BE2C (cell line): ENCODE measurements at regions not wholly inside any gene's neighbourhood (a gene's known extent, or its start where the extent isn't known, plus 50 kb on each side); places are given as distances from the start of the nearest gene placed in this dataset.
"Not testable (repeated sequence)": the region's sequence is repeated elsewhere in the genome, so short reads cannot be mapped to it uniquely, and the experiment has no call there.

Experiments used
- DNase-seq: peaks from one replicate; pipeline ENCODE4 v3.0.0-alpha.2; 2020
- H3K27me3 ChIP-seq: fragments of 250-450 bp; sonication (Bioruptor Pico); 2 replicates; pipeline ENCODE4 v1.5.1; 2020; ENCODE audit warnings: mild to moderate bottlenecking
- H3K36me3 ChIP-seq: fragments of 250-450 bp; sonication (Bioruptor Pico); 2 replicates; pipeline ENCODE4 v1.5.1; 2020; ENCODE audit warnings: mild to moderate bottlenecking
- H3K4me1 ChIP-seq: fragments of 250-450 bp; sonication (Bioruptor Pico); 2 replicates; pipeline ENCODE4 v1.5.1; 2020
- H3K4me3 ChIP-seq: 2 replicates; pipeline ENCODE4 v1.5.1; 2011; ENCODE audit warnings: low read depth, low read length
- H3K9me3 ChIP-seq: fragments of 250-450 bp; sonication (Bioruptor Pico); 2 replicates; pipeline ENCODE4 v1.5.1; 2020
- TF ChIP-seq, protein P1 (sequence below): IDR thresholded peaks from 2 replicates; pipeline ENCODE4 v1.5.1; 2012; ENCODE audit warnings: mild to moderate bottlenecking, low read depth, low read length

DNA sequence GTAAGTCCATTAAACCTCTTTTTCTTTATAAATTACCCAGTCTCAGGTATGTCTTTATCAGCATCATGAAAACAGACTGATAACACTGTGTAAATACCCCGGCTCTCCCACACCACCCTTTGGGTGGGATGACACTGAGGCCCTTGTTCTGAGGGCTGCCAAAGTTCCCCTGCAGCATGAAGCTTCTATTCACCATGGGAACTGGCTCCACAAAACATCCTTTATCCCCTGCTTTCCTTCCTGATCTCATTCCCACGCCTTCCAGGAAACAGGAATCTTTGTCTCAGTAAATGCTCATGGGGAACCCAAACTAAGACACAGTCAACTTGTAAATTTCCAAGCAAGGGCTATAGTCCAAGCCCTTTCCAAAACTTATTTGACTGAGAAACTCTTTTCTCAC lies 88.4 kb downstream of the ABCC12 start:
- H3K4me1 ChIP-seq, result no peaks in the 10 kb centered on the region
- no peaks in the 10 kb centered on the region for H3K9me3 ChIP-seq
- no peaks in the 10 kb centered on the region for H3K27me3 ChIP-seq
- no peak for DNase-seq
- H3K36me3 ChIP-seq, result no peaks in the 10 kb centered on the region
- TF ChIP-seq, protein P1, sequence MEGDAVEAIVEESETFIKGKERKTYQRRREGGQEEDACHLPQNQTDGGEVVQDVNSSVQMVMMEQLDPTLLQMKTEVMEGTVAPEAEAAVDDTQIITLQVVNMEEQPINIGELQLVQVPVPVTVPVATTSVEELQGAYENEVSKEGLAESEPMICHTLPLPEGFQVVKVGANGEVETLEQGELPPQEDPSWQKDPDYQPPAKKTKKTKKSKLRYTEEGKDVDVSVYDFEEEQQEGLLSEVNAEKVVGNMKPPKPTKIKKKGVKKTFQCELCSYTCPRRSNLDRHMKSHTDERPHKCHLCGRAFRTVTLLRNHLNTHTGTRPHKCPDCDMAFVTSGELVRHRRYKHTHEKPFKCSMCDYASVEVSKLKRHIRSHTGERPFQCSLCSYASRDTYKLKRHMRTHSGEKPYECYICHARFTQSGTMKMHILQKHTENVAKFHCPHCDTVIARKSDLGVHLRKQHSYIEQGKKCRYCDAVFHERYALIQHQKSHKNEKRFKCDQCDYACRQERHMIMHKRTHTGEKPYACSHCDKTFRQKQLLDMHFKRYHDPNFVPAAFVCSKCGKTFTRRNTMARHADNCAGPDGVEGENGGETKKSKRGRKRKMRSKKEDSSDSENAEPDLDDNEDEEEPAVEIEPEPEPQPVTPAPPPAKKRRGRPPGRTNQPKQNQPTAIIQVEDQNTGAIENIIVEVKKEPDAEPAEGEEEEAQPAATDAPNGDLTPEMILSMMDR, result no peak
- no peak overlapping the region for H3K4me3 ChIP-seq

DNA sequence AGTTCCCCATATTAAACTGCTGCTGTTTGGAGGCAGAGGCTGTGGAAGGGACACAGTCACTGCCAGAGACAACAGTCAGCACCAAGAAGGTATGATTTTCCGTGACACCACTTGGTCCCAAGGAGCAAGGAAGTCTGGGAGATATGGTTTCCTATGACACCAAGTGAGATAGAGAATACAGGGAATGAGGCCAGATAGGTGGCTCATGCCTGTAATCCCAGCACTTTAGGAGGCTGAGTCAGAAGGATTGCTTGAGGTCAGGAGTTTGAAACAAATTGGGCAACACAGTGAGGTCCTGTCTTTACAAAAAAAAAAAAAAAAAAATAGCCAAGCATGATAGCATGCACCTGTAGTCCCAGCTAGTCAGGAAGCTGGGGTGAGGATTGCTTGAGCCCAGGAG lies 90.8 kb downstream of the ABCC12 start:
- TF ChIP-seq, protein P1, result no peak
- H3K4me1 ChIP-seq, result no peaks in the 10 kb centered on the region
- no peaks in the 10 kb centered on the region for H3K27me3 ChIP-seq
- H3K36me3 ChIP-seq, result no peaks in the 10 kb centered on the region
- no peak overlapping the region for H3K4me3 ChIP-seq
- DNase-seq, result no peak
- no peaks in the 10 kb centered on the region for H3K9me3 ChIP-seq

DNA sequence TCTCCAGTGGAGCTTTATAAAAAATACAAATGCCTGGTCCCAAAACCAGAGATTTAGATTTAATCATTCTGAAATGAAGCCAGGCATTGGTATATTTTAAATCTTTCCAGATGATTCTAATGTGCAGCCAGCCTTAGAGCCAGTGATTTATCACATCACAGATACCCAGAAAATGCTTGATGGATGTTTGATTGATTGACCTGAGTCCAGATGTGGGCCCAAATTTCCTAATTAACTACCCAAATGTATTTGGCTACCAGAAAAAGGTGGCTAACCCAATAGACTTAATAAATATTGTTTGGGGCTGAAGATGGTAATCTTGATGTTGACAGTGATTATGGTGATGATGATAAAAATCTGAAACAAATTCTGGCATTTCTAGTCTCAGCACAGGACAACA lies 93.1 kb downstream of the ABCC12 start:
- no peak overlapping the region for H3K4me3 ChIP-seq
- no peaks in the 10 kb centered on the region for H3K27me3 ChIP-seq
- TF ChIP-seq, protein P1, result no peak
- H3K36me3 ChIP-seq, result no peaks in the 10 kb centered on the region
- H3K4me1 ChIP-seq, result no peaks in the 10 kb centered on the region
- no peak for DNase-seq
- no peaks in the 10 kb centered on the region for H3K9me3 ChIP-seq

DNA sequence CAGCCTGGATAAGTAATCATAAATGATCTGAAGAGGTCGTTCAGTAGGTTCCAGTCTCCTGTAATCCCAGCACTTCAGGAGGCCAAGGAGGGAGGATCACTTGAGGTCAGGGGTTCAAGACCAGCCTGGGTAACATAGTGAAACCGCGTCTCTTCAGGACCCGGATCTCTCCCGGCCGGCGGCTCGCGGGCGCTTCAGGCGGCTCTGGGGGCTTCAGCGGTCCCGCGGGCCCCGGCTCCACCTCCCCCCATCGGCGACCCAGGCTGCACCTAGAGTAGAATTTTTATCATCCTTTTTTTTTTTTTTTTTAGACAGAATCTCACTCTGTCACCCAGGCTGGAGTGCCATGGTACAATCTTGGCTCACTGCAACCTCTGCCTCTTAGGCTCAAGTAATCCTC lies 95.9 kb downstream of the ABCC12 start:
- TF ChIP-seq, protein P1, result no peak
- Histone ChIP-seq H3K4me3 (no peak overlapping the region), H3K36me3 (no peaks in the 10 kb centered on the region), H3K9me3 (no peaks in the 10 kb centered on the region), H3K4me1 (no peaks in the 10 kb centered on the region), H3K27me3 (peaks cover 7% of the 10 kb centered on the region; the same call in 1 of the 2 replicates)
- no peak for DNase-seq

DNA sequence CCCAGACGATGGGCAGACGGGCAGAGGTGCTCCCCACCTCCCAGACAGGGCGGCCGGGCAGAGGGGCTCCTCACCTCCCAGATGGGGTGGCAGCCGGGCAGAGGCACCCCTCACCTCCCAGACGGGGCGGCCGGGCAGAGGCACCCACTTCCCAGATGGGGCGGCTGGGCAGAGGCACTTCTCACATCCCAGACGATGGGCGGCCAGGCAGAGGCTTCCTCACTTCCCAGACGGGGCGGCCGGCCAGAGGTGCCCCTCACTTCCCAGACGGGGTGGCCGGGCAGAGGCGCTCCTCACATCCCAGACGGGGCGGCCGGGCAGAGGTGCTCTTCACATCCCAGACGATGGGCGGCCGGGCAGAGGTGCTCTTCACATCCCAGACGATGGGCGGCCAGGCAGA lies 96.6 kb downstream of the ABCC12 start:
- not testable (repeated sequence) for H3K9me3 ChIP-seq, DNase-seq, H3K4me3 ChIP-seq, H3K36me3 ChIP-seq, H3K27me3 ChIP-seq, H3K4me1 ChIP-seq

DNA sequence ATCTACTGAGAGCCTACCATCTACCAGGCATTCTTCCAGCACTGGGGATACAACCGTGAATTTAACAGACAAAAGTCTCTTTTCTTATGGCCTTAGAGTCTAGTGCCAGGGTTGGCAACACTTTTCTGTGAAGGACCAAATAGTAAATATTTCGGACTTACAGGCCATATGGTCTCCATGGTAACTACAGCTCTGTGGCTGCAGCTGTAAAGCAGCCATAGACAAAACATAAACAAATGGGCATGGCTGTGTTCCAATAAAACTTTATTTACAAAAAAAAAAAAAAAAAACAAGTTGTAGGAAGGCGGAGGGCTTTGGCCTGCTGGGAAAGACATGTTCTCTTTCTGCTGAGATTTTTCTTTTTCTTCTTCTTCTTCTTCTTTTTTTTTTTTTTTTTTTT lies 98.7 kb downstream of the ABCC12 start:
- Histone ChIP-seq H3K4me3 (no peak overlapping the region), H3K9me3 (no peaks in the 10 kb centered on the region), H3K4me1 (no peaks in the 10 kb centered on the region), H3K27me3 (peaks cover 7% of the 10 kb centered on the region; the same call in 1 of the 2 replicates), H3K36me3 (no peaks in the 10 kb centered on the region)
- DNase-seq, result no peak
- TF ChIP-seq, protein P1, result no peak

DNA sequence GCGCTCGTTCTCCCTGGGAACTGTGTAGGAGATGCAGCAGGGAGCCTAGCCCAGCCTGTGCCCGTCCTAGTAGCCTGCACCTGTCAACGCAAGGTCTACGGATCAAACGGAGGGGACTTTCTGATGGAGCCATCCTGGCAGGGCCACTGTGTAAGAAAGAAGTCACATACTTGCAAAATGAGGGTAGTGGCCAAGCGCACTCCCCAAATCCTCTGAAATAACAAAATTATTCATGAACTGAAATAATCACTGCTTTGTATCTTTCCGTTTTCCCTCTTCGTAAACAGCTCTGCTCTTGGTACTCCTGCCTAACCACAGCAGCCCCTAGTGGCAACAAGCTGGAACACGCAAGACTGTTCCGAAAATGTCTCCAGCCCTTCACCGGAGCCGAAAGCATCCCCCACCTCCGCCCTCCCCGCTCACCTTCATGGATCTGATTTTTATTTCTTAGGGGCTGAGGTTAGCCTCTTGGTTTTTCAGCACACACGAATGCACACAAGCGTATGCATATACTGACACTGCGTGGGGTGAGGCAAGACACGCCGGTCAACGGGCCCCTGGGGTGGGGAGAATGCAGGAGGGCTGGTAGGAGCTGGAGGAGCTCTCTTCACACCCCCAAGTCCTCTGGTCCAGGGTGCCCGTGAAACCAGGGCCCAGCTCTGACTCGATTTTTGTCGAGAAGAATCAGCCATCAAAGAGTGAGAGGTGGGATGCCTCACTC lies 100.8 kb downstream of the ABCC12 start:
- H3K4me3 ChIP-seq, result no peak overlapping the region
- peaks cover 7% of the 10 kb centered on the region; the same call in 1 of the 2 replicates for H3K27me3 ChIP-seq
- H3K36me3 ChIP-seq, result no peaks in the 10 kb centered on the region
- H3K4me1 ChIP-seq, result no peaks in the 10 kb centered on the region
- TF ChIP-seq, protein P1, result peak; percentile 92
- no peaks in the 10 kb centered on the region for H3K9me3 ChIP-seq
- peak; percentile 51 for DNase-seq
